Central memory CD8-positive, alpha-beta T cell (primary cell): ENCODE measurements at regions not wholly inside any gene's neighbourhood (a gene's known extent, or its start where the extent isn't known, plus 50 kb on each side); places are given as distances from the start of the nearest gene placed in this dataset.
"Not testable (repeated sequence)": the region's sequence is repeated elsewhere in the genome, so short reads cannot be mapped to it uniquely, and the experiment has no call there.

Experiments used
- ATAC-seq: fragments of 150-1000 bp; cut with Tn5 transposase; replicated peaks from 2 replicates; pipeline ENCODE4 v1.10.0; 2022; ENCODE audit warnings: mild to moderate bottlenecking, moderate FRiP score, moderate number of reproducible peaks; ENCODE audit not compliant: poor library complexity, severe bottlenecking; ENCODE audit errors: extremely low read depth
- DNase-seq, 2 donors: peaks; one replicate each; pipeline ENCODE4 v3.0.0; 2021; ENCODE audit warnings: low spot score in 2 of 2
- H3K27ac Mint-ChIP-seq: one replicate; pipeline ENCODE4 v1.8.0; 2022; ENCODE audit warnings: low read depth, mild to moderate bottlenecking, moderate library complexity, mixed read lengths
- H3K27me3 Mint-ChIP-seq: one replicate; pipeline ENCODE4 v1.8.0; 2022; ENCODE audit warnings: mixed read lengths
- H3K36me3 Mint-ChIP-seq: one replicate; pipeline ENCODE4 v1.8.0; 2022; ENCODE audit warnings: mild to moderate bottlenecking, moderate library complexity, mixed read lengths; ENCODE audit not compliant: insufficient read depth
- H3K4me1 Mint-ChIP-seq: one replicate; pipeline ENCODE4 v1.8.0; 2022; ENCODE audit warnings: mixed read lengths
- H3K4me3 Mint-ChIP-seq: one replicate; pipeline ENCODE4 v1.8.0; 2022; ENCODE audit warnings: mild to moderate bottlenecking, moderate library complexity, mixed read lengths
- H3K9me3 Mint-ChIP-seq: one replicate; pipeline ENCODE4 v1.8.0; 2022; ENCODE audit warnings: mixed read lengths

DNA sequence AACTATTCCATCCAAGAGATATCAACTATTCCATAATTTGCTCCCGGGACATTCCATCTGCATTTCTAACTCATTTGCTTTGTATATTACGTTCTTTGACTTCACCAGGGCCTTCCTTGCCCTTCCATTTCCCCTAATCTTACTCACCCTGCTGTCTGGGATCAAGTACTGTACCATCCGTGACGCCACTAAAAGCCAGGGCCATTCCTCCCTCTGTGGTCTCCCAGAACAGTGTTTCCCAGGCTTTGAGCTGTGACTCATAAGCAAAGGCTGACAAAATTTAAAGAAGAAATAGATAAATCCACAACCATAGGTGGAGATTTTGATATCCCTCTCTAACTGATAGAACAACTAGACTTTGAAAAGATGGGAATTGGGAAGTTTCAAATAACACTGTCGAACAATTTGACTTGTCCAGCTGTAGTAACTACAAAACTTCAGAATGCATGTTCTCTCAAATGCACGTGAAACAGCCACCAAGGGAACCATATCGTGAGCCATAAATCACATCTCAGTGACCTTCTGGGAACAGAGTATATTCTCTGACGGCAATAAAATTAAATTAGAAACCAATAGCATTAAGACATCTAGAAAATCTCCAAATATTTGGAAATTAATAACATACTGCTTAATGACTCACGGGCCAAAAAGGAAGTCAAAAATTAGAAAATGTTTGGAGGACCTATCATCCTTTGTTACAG, 501.0 kb downstream of the SETD4 start:
- Mint-ChIP-seq H3K27me3 (peaks cover 87% of the 10 kb centered on the region), H3K4me3 (no peak overlapping the region), H3K36me3 (no peaks in the 10 kb centered on the region), H3K27ac (no peak overlapping the region), H3K9me3 (no peaks in the 10 kb centered on the region), H3K4me1 (no peaks in the 10 kb centered on the region)
- DNase-seq, result no peak
- no peak for ATAC-seq

- Mint-ChIP-seq H3K9me3 (no peaks in the 10 kb centered on the region), H3K36me3 (no peaks in the 10 kb centered on the region), H3K4me1 (no peaks in the 10 kb centered on the region), H3K27ac (no peak overlapping the region), H3K27me3 (peaks cover 76% of the 10 kb centered on the region), H3K4me3 (no peak overlapping the region)
- DNase-seq, result no peak
- no peak for ATAC-seq
These were observed 503.8 kb downstream of the SETD4 start for GRCh38 chr21:35556536-35556935.

- not testable (repeated sequence) for DNase-seq, H3K4me3 Mint-ChIP-seq, H3K36me3 Mint-ChIP-seq, H3K27ac Mint-ChIP-seq, ATAC-seq, H3K9me3 Mint-ChIP-seq, H3K4me1 Mint-ChIP-seq
- H3K27me3 Mint-ChIP-seq, result peaks cover 72% of the 10 kb centered on the region
These were observed 503.4 kb upstream of the RUNX1 start for GRCh38 chr21:35552483-35552882.

DNA sequence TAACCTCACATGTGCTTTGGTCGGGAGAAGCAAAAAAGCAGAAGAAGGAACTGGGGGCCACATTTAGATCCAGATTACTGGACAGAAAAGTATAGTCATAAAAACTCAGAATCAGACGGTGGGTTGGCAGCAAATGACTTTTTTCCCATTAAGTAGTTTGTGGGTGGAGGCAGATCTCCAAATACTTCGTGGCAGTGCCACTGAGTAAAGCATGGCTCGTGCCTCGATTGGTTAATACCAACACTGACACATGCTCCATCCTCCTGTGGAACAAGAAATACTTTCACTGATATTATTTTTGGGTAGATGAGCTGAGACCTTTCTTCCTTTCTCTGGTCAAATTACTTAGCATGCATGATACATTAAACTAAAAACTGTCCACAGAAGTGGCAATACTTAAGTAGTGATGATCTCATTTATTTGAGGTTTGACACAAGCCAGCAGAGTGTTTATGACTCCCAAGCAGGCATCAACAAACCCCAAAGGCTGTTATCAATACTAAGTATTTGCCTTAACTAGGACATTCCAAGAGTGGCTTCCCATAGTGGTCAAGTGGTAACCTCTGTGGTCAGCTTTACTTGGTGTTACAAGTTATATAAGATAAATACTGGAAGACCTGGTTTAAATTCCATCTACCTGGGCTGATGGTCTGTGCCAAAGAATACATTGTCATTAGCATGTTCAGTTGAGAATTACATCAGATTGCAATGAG, 500.0 kb upstream of the RUNX1 start:
- DNase-seq (no peak), ATAC-seq (no peak)
- peaks cover 72% of the 10 kb centered on the region for H3K27me3 Mint-ChIP-seq

DNA sequence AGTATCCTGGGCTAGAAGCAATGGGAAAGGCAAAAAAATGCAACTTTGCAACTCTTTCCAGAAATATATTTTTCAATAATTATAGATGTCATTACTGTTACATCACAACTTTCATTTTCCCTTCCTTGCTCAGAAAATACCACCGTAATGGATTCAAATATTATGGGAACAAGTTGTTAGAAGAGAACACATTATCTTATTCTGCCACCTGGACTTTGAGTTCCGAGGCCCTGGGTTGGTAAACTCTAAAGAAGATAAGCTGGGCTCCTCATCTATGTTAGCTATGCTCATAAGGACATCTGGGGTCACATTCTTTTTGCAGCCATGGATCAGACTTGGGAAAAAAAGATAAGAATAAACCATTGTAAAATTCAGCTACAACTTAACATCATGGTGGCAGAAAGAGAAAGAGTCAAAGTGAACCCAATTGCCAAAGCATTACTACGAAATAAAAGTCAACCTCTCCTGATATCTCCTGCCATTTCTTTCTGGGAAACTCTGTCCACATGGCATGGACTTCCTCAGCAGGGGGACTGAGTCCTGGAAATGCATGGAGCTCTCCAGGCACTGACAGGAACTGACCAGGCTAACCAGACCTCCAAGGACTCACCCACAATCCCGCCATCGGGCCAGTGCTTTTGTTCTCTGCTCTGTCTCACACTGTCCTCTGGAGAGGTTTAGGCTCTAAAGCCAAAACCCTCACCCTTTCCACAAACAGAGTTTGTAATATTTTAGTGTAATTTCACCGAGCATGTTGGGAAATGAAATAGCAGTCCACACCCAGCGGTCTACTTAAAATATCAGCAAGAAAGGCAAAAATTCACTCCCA, 499.1 kb upstream of the RUNX1 start:
- H3K9me3 Mint-ChIP-seq, result no peaks in the 10 kb centered on the region
- no peak overlapping the region for H3K27ac Mint-ChIP-seq
- DNase-seq, result no peak
- H3K36me3 Mint-ChIP-seq, result no peaks in the 10 kb centered on the region
- no peak overlapping the region for H3K4me3 Mint-ChIP-seq
- peaks cover 80% of the 10 kb centered on the region for H3K27me3 Mint-ChIP-seq
- ATAC-seq, result no peak
- H3K4me1 Mint-ChIP-seq, result no peaks in the 10 kb centered on the region

More for the DNA sequence above, 500.0 kb upstream of the RUNX1 start:
- Mint-ChIP-seq H3K36me3 (no peaks in the 10 kb centered on the region), H3K9me3 (no peaks in the 10 kb centered on the region), H3K4me1 (no peaks in the 10 kb centered on the region), H3K4me3 (no peak overlapping the region), H3K27ac (no peak overlapping the region)

GRCh38 chr21:35543746-35544145, 494.6 kb upstream of the RUNX1 start:
- ATAC-seq (no peak), DNase-seq (no peak)
- Mint-ChIP-seq H3K4me1 (no peaks in the 10 kb centered on the region), H3K36me3 (no peaks in the 10 kb centered on the region), H3K9me3 (no peaks in the 10 kb centered on the region), H3K4me3 (no peak overlapping the region), H3K27me3 (peaks cover 81% of the 10 kb centered on the region), H3K27ac (no peak overlapping the region)

- H3K36me3 Mint-ChIP-seq, result no peaks in the 10 kb centered on the region
- H3K27me3 Mint-ChIP-seq, result peaks cover 58% of the 10 kb centered on the region
- H3K4me1 Mint-ChIP-seq, result no peaks in the 10 kb centered on the region
- H3K9me3 Mint-ChIP-seq, result peaks cover 2% of the 10 kb centered on the region
- DNase-seq (no peak), ATAC-seq (no peak)
- no peak overlapping the region for H3K4me3 Mint-ChIP-seq
- no peak overlapping the region for H3K27ac Mint-ChIP-seq
These were observed 492.0 kb upstream of the RUNX1 start for GRCh38 chr21:35540950-35541638.

- ATAC-seq (no peak), DNase-seq (no peak)
- Mint-ChIP-seq H3K27ac (no peak overlapping the region), H3K4me3 (no peak overlapping the region), H3K27me3 (peaks cover 44% of the 10 kb centered on the region), H3K36me3 (no peaks in the 10 kb centered on the region), H3K4me1 (no peaks in the 10 kb centered on the region), H3K9me3 (peaks cover 6% of the 10 kb centered on the region)
These were observed 489.3 kb upstream of the RUNX1 start for GRCh38 chr21:35538386-35538785.

DNA sequence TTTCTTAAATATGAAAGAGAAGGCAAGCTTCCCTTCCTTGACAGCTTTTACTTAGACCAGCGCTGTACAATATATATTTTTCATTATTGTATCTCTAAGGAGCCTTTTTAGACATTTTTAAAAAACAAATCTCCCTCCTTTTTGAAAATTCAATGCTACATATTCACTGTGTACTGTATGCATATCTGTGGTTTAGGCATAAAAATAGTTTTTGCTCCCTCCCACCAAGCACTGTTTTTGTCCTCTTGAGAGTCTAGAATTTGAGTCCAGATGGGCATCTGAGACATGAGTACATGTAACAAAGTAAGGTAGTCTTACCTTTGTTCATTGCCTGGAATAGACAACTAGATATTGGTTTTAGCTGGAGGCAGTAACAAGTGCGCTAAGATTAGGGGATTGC, 488.5 kb upstream of the RUNX1 start:
- H3K4me3 Mint-ChIP-seq, result no peak overlapping the region
- no peak overlapping the region for H3K27ac Mint-ChIP-seq
- H3K9me3 Mint-ChIP-seq, result peaks cover 6% of the 10 kb centered on the region
- H3K27me3 Mint-ChIP-seq, result peaks cover 36% of the 10 kb centered on the region
- H3K36me3 Mint-ChIP-seq, result no peaks in the 10 kb centered on the region
- DNase-seq (no peak), ATAC-seq (no peak)
- H3K4me1 Mint-ChIP-seq, result no peaks in the 10 kb centered on the region

DNA sequence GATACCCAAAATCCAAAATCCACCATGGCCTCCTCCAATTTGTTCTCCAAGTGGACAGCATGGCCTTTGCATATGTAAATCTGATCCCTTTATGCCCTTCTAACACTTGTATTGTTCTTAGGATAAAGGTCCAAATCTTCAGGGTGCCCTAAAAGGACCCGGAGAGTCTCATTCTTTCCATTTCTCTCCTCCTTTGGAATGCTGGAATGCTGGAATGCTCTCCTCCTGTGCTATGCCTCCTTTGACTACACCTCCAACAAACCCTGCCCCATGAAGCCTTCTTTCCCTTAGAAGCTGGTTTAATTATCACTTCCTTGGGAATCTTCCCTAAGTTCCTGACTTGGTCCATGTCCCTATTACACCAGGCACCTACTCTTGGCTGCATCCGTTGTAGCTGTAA, 484.8 kb upstream of the RUNX1 start:
- H3K27me3 Mint-ChIP-seq, result peaks cover 16% of the 10 kb centered on the region
- ATAC-seq, result no peak
- H3K36me3 Mint-ChIP-seq, result no peaks in the 10 kb centered on the region
- no peak for DNase-seq
- peaks cover 8% of the 10 kb centered on the region for H3K4me1 Mint-ChIP-seq
- H3K27ac Mint-ChIP-seq, result no peak overlapping the region
- H3K4me3 Mint-ChIP-seq, result no peak overlapping the region
- peaks cover 6% of the 10 kb centered on the region for H3K9me3 Mint-ChIP-seq

- peaks cover under 1% of the 10 kb centered on the region for H3K9me3 Mint-ChIP-seq
- ATAC-seq (no peak), DNase-seq (no peak)
- H3K4me3 Mint-ChIP-seq, result no peak overlapping the region
- peaks cover 9% of the 10 kb centered on the region for H3K27me3 Mint-ChIP-seq
- H3K27ac Mint-ChIP-seq, result no peak overlapping the region
- H3K36me3 Mint-ChIP-seq, result no peaks in the 10 kb centered on the region
- peaks cover 22% of the 10 kb centered on the region for H3K4me1 Mint-ChIP-seq
These were observed 481.7 kb upstream of the RUNX1 start for GRCh38 chr21:35530766-35531165.

- peak overlapping the region; percentile 90 for H3K27ac Mint-ChIP-seq
- H3K36me3 Mint-ChIP-seq, result no peaks in the 10 kb centered on the region
- H3K27me3 Mint-ChIP-seq, result no peaks in the 10 kb centered on the region
- H3K9me3 Mint-ChIP-seq, result no peaks in the 10 kb centered on the region
- ATAC-seq, result peak; percentile 76
- peak overlapping the region; percentile 79 for H3K4me3 Mint-ChIP-seq
- H3K4me1 Mint-ChIP-seq, result peaks cover 33% of the 10 kb centered on the region
- DNase-seq, result no peak
These were observed 480.2 kb upstream of the RUNX1 start for GRCh38 chr21:35529171-35529863.
